GM18517 (cell line): ENCODE measurements at regions not wholly inside any gene's neighbourhood (a gene's known extent, or its start where the extent isn't known, plus 50 kb on each side); places are given as distances from the start of the nearest gene placed in this dataset.
"Not testable (repeated sequence)": the region's sequence is repeated elsewhere in the genome, so short reads cannot be mapped to it uniquely, and the experiment has no call there.

Experiments
- ATAC-seq: cut with Tn5 transposase; IDR thresholded peaks from one replicate; pipeline ENCODE4 v1.9.1; 2021; ENCODE audit warnings: mild to moderate bottlenecking, moderate library complexity; ENCODE audit not compliant: unreplicated experiment

GRCh38 chr16:63473725-63474124, 1437.5 kb upstream of the CDH8 start:
- no peak for ATAC-seq

GRCh38 chr16:63467513-63467912, 1431.3 kb upstream of the CDH8 start:
- no peak for ATAC-seq

- no peak for ATAC-seq
Observed at GRCh38 chr16:63462316-63462715, 1426.1 kb upstream of the CDH8 start.

- ATAC-seq = no peak
Observed at GRCh38 chr16:63461248-63461841, 1425.1 kb upstream of the CDH8 start.

GRCh38 chr16:63458846-63459245, 1422.6 kb upstream of the CDH8 start:
- no peak for ATAC-seq

- ATAC-seq = no peak
Observed at GRCh38 chr16:63457869-63458268, 1421.6 kb upstream of the CDH8 start.

- ATAC-seq = no peak
Observed at GRCh38 chr16:63453261-63453660, 1417.0 kb upstream of the CDH8 start.

GRCh38 chr16:63447121-63447520, 1410.9 kb upstream of the CDH8 start:
- no peak for ATAC-seq

GRCh38 chr16:63442246-63442645, 1406.0 kb upstream of the CDH8 start:
- no peak for ATAC-seq

GRCh38 chr16:63426275-63426870, 1390.1 kb upstream of the CDH8 start:
- ATAC-seq = no peak

- ATAC-seq = no peak
Observed at GRCh38 chr16:63422715-63423114, 1386.5 kb upstream of the CDH8 start.

GRCh38 chr16:63416712-63417111, 1380.5 kb upstream of the CDH8 start:
- ATAC-seq = no peak

GRCh38 chr16:63415014-63415413, 1378.8 kb upstream of the CDH8 start:
- ATAC-seq = no peak

- ATAC-seq = no peak
Observed at GRCh38 chr16:63410594-63410993, 1374.4 kb upstream of the CDH8 start.

GRCh38 chr16:63403792-63404191, 1367.6 kb upstream of the CDH8 start:
- no peak for ATAC-seq

GRCh38 chr16:63388277-63388676, 1352.0 kb upstream of the CDH8 start:
- not testable (repeated sequence) for ATAC-seq

- no peak for ATAC-seq
Observed at GRCh38 chr16:63385714-63386432, 1349.6 kb upstream of the CDH8 start.

- no peak for ATAC-seq
Observed at GRCh38 chr16:63373744-63374143, 1337.5 kb upstream of the CDH8 start.

GRCh38 chr16:63372815-63373214, 1336.6 kb upstream of the CDH8 start:
- no peak for ATAC-seq

- no peak for ATAC-seq
Observed at GRCh38 chr16:63372283-63372682, 1336.0 kb upstream of the CDH8 start.

GRCh38 chr16:63365649-63366304, 1329.5 kb upstream of the CDH8 start:
- ATAC-seq = no peak

- no peak for ATAC-seq
Observed at GRCh38 chr16:63363738-63364137, 1327.5 kb upstream of the CDH8 start.
